Endothelial cell of umbilical vein (primary cell): ENCODE measurements at regions not wholly inside any gene's neighbourhood (a gene's known extent, or its start where the extent isn't known, plus 50 kb on each side); places are given as distances from the start of the nearest gene placed in this dataset.

Source experiments
- BruUV-seq: library from RNA; stranded (reverse); fragments of 400-500 nt; replicated peaks from 2 replicates; lab custom pipeline; 2021; lab: Mats Ljungman, UMichigan
- CTCF ChIA-PET: fragments of 300-600, 350-600 bp; sonication (Branson Sonifier 250); formaldehyde crosslinking; loops from one replicate; lab custom pipeline; 2021; ENCODE audit warnings: antibody characterized with exemption, inconsistent platforms; lab: Charles Lee
- POLR2A ChIA-PET: fragments of 300-600, 350-600 bp; sonication (Branson Sonifier 250); formaldehyde crosslinking; loops from one replicate; lab custom pipeline; 2021; ENCODE audit warnings: antibody characterized with exemption, inconsistent platforms; lab: Charles Lee
- DNase-seq: peaks from one replicate; pipeline ENCODE4 v3.0.0-alpha.2; 2011; ENCODE audit warnings: low read depth, low spot score
- FAIRE-seq: peaks from 2 replicates; lab custom pipeline; 2011; peaks lifted over from hg19 to GRCh38; lab: Jason Lieb, UNC
- H2AFZ ChIP-seq: 2 replicates; pipeline ENCODE4 v1.6.0; 2012; ENCODE audit warnings: low read depth, low read length, control low read depth, inconsistent platforms
- H3K27ac ChIP-seq: 2 replicates; pipeline ENCODE4 v1.5.1; 2011; ENCODE audit warnings: low read depth, mild to moderate bottlenecking, control low read depth, low read length, moderate library complexity; ENCODE audit not compliant: insufficient read depth
- H3K27me3 ChIP-seq, 2 experiments: 2 replicates each; pipeline versions ENCODE4 v1.6.0 to v1.6.1; 2011; ENCODE audit warnings: low read length in 2 of 2, mixed read lengths in 1 of 2; ENCODE audit not compliant: control insufficient read depth in 2 of 2, insufficient read depth in 2 of 2
- H3K36me3 ChIP-seq, 2 experiments: 2 replicates in 1 of 2; 3 replicates in 1 of 2; pipeline ENCODE4 v1.5.1; 2011; ENCODE audit warnings: low read length in 2 of 2, mild to moderate bottlenecking in 1 of 2, moderate library complexity in 1 of 2; ENCODE audit not compliant: control insufficient read depth in 2 of 2, insufficient read depth in 2 of 2; ENCODE audit errors: extremely low read depth in 1 of 2
- H3K4me1 ChIP-seq: 3 replicates; pipeline ENCODE4 v1.5.1; 2011; ENCODE audit warnings: mild to moderate bottlenecking, low read length; ENCODE audit not compliant: control insufficient read depth, insufficient read depth; ENCODE audit errors: extremely low read depth
- H3K4me2 ChIP-seq: 2 replicates; pipeline ENCODE4 v1.6.1; 2011; ENCODE audit warnings: low read length, control low read depth, mixed read lengths; ENCODE audit not compliant: insufficient read depth
- H3K4me3 ChIP-seq, 3 experiments: fragments of 200-600 bp in 1 of 3; sonication (generic), shearing (Covaris generic) in 1 of 3; replicated peaks in 1 of 3; 2 replicates each; pipeline ENCODE4 v1.5.1; 2011 to 2016; ENCODE audit warnings: control low read depth in 3 of 3, low read length in 3 of 3, mild to moderate bottlenecking in 2 of 3, inconsistent platforms in 1 of 3, low read depth in 1 of 3, moderate library complexity in 1 of 3; ENCODE audit not compliant: insufficient read depth in 1 of 3
- H3K79me2 ChIP-seq: 2 replicates; pipeline ENCODE4 v1.6.0; 2012; ENCODE audit warnings: low read length, inconsistent platforms; ENCODE audit not compliant: control insufficient read depth, insufficient read depth
- H3K9ac ChIP-seq: replicated peaks from 2 replicates; pipeline ENCODE3; 2011; ENCODE audit warnings: low read length, control low read depth; ENCODE audit not compliant: insufficient read depth; ENCODE audit errors: extremely low read depth
- H3K9me1 ChIP-seq: replicated peaks from 3 replicates; pipeline ENCODE4 v1.6.0; 2011; ENCODE audit warnings: mild to moderate bottlenecking, low read length; ENCODE audit not compliant: control insufficient read depth, insufficient read depth; ENCODE audit errors: extremely low read depth
- H3K9me3 ChIP-seq: replicated peaks from 2 replicates; pipeline ENCODE4 v1.5.1; 2012; ENCODE audit warnings: low read length, inconsistent platforms; ENCODE audit not compliant: control insufficient read depth, insufficient read depth
- H4K20me1 ChIP-seq: replicated peaks from 2 replicates; pipeline ENCODE3; 2011; ENCODE audit warnings: mild to moderate bottlenecking, low read length; ENCODE audit not compliant: control insufficient read depth, insufficient read depth; ENCODE audit errors: extremely low read depth
- EZH2 ChIP-seq: IDR thresholded peaks from 2 replicates; pipeline ENCODE4 v1.6.1; 2012; ENCODE audit warnings: borderline replicate concordance, low read depth, mild to moderate bottlenecking, moderate library complexity, low read length, inconsistent platforms; ENCODE audit not compliant: severe bottlenecking
- FOS ChIP-seq: IDR thresholded peaks from 2 replicates; pipeline ENCODE4 v1.6.1; 2011; ENCODE audit warnings: mild to moderate bottlenecking, low read length, moderate library complexity, borderline replicate concordance; ENCODE audit not compliant: insufficient read depth
- GATA2 ChIP-seq: IDR thresholded peaks from 2 replicates; pipeline ENCODE4 v1.7.0; 2011; ENCODE audit warnings: low read depth, mild to moderate bottlenecking, moderate library complexity, mixed read lengths, low read length; ENCODE audit not compliant: insufficient read length, insufficient read depth
- JUN ChIP-seq: IDR thresholded peaks from 2 replicates; pipeline ENCODE4 v1.6.1; 2011; ENCODE audit warnings: borderline replicate concordance, low read depth; ENCODE audit not compliant: insufficient read length, insufficient read depth
- MYC ChIP-seq: IDR thresholded peaks from one replicate; pipeline ENCODE4 v1.6.1; 2011; ENCODE audit warnings: mild to moderate bottlenecking, low read depth, low read length
- POLR2A ChIP-seq: IDR thresholded peaks from 2 replicates; pipeline ENCODE4 v1.6.1; 2012; ENCODE audit warnings: low read depth, mild to moderate bottlenecking, control low read depth, low read length
- POLR2AphosphoS5 ChIP-seq: IDR thresholded peaks from 2 replicates; pipeline ENCODE4 v1.6.1; 2012; ENCODE audit warnings: low read depth, mild to moderate bottlenecking, control low read depth, low read length, moderate library complexity; ENCODE audit not compliant: insufficient read depth
- dilution Hi-C: fragments of 300-500 bp; cut with MboI; formaldehyde crosslinking; loops from one replicate; pipeline ENCODE4 v1.15.0; 2019; ENCODE audit warnings: low sequenced_read_pairs; ENCODE audit not compliant: extremely low pct_ligation_motif_present
- intact Hi-C: fragments of 100-400 bp; cut with micrococcal nuclease; formaldehyde crosslinking; loops from one replicate; pipeline ENCODE4 v1.10.0; 2022
- TF ChIP-seq, protein P1 (sequence below), 2 donors: IDR thresholded peaks; 1 replicate in 1 of 2; 2 replicates in 1 of 2; pipeline ENCODE4 v1.5.1; 2011; ENCODE audit warnings: low read length in 2 of 2, mild to moderate bottlenecking in 2 of 2, moderate library complexity in 2 of 2, control low read depth in 1 of 2, inconsistent platforms in 1 of 2, low read depth in 1 of 2; ENCODE audit not compliant: insufficient read depth in 1 of 2; ENCODE audit errors: extremely low read depth in 1 of 2
- TF ChIP-seq, protein P2 (sequence below): IDR thresholded peaks from 2 replicates; pipeline ENCODE4 v1.6.1; 2011; ENCODE audit not compliant: insufficient read depth, insufficient read length

DNA sequence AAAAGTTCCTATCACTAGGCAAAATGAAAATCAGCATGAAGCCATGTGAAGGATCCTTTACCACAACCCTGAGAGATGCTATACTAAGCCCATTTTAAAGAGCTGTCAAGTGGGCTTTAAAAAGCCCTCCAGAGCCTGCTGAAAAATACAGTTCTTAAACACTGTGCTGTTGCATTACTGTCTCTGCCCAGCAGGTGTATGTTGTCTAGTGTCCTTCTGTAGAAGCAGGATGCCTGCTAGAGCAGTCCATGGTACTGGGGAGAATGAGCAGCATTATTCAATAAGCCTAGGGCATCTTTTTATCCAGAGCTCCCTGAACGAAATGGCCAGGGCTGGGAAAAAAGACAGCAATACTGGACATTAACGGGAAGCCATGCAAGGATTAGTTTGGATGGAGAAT is 126.2 kb upstream of the PLCXD3 start:
- Histone ChIP-seq H3K9ac (no peak overlapping the region), H3K79me2 (no peaks in the 10 kb centered on the region), H3K9me1 (no peaks in the 10 kb centered on the region), H3K9me3 (no peaks in the 10 kb centered on the region), H3K4me3 (no peak overlapping the region), H3K36me3 (no peaks in the 10 kb centered on the region), H3K27me3 (no peaks in the 10 kb centered on the region), H3K27ac (no peak overlapping the region), H2AFZ (no peak overlapping the region), H3K4me1 (no peaks in the 10 kb centered on the region), H3K4me2 (no peak overlapping the region), H4K20me1 (no peaks in the 10 kb centered on the region)
- ChIA-PET POLR2A (no interaction called here), CTCF (interaction anchor here (1.5 to 1.8 kb wide), 3 partner anchors 9 to 732 kb away, joined by 4 to 6 read pairs (median 5); no protein-coding TSS in a partner anchor)
- no TSS peak for BruUV-seq
- dilution Hi-C loops: no loop called here
- DNase-seq (peak; percentile 8), FAIRE-seq (no peak)
- intact Hi-C loops: no loop called here
- TF ChIP-seq, protein P1, sequence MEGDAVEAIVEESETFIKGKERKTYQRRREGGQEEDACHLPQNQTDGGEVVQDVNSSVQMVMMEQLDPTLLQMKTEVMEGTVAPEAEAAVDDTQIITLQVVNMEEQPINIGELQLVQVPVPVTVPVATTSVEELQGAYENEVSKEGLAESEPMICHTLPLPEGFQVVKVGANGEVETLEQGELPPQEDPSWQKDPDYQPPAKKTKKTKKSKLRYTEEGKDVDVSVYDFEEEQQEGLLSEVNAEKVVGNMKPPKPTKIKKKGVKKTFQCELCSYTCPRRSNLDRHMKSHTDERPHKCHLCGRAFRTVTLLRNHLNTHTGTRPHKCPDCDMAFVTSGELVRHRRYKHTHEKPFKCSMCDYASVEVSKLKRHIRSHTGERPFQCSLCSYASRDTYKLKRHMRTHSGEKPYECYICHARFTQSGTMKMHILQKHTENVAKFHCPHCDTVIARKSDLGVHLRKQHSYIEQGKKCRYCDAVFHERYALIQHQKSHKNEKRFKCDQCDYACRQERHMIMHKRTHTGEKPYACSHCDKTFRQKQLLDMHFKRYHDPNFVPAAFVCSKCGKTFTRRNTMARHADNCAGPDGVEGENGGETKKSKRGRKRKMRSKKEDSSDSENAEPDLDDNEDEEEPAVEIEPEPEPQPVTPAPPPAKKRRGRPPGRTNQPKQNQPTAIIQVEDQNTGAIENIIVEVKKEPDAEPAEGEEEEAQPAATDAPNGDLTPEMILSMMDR (IDR thresholded peaks at IDR 0.05; ENCODE audit: extremely low read depth in 1 of 2, insufficient read depth in 1 of 2, low read depth in 1 of 2, low read length in 2 of 2): peak; percentile 18 to 31
- no peak for TF ChIP-seq MYC

DNA sequence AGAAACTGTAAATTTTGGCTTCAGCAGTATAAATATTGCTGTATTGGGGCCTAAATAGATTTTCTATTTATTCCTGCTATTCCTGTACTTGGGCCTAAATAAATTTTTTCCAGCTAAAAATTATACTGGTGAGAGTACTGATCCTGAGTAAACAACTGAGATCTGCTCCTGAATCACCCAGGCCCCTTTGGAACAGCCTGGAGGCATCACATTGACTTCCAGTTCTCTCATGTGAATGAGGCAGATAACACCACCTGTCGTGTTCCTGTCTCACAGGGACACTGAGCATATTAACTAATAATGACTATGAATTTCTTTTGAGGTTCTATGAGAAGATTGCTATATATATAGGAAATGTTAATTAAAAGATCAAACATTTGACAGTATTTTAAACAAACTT is 119.5 kb upstream of the PLCXD3 start:
- no peak overlapping the region for H3K27ac ChIP-seq
- DNase-seq (no peak), FAIRE-seq (no peak)
- H3K9ac ChIP-seq: no peak overlapping the region
- H4K20me1 ChIP-seq: no peaks in the 10 kb centered on the region
- H3K79me2 ChIP-seq: no peaks in the 10 kb centered on the region
- H3K36me3 ChIP-seq: no peaks in the 10 kb centered on the region
- CTCF ChIA-PET: no interaction called here
- H3K4me1 ChIP-seq: no peaks in the 10 kb centered on the region
- dilution Hi-C loops (no loop called here), intact Hi-C loops (no loop called here)
- H3K9me3 ChIP-seq: no peaks in the 10 kb centered on the region
- POLR2A ChIA-PET: no interaction called here
- H3K4me3 ChIP-seq: no peak overlapping the region
- H3K27me3 ChIP-seq: no peaks in the 10 kb centered on the region
- no TSS peak for BruUV-seq
- no peaks in the 10 kb centered on the region for H3K9me1 ChIP-seq
- no peak overlapping the region for H2AFZ ChIP-seq
- no peak for TF ChIP-seq GATA2
- TF ChIP-seq MYC: no peak
- no peak for TF ChIP-seq JUN
- TF ChIP-seq, protein P2, sequence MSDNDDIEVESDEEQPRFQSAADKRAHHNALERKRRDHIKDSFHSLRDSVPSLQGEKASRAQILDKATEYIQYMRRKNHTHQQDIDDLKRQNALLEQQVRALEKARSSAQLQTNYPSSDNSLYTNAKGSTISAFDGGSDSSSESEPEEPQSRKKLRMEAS: no peak
- TF ChIP-seq, protein P1 (IDR thresholded peaks at IDR 0.05; ENCODE audit: extremely low read depth in 1 of 2, insufficient read depth in 1 of 2, low read depth in 1 of 2, low read length in 2 of 2): no peak
- TF ChIP-seq EZH2: no peak
- TF ChIP-seq POLR2AphosphoS5: no peak
- TF ChIP-seq POLR2A: no peak
- no peak for TF ChIP-seq FOS
- no peak overlapping the region for H3K4me2 ChIP-seq
